HG03159 (cell line): ENCODE measurements at regions not wholly inside any gene's neighbourhood (a gene's known extent, or its start where the extent isn't known, plus 50 kb on each side); places are given as distances from the start of the nearest gene placed in this dataset.

Source experiments
- ATAC-seq: cut with Tn5 transposase; IDR thresholded peaks from one replicate; pipeline ENCODE4 v1.9.1; 2021; ENCODE audit warnings: mild to moderate bottlenecking, moderate library complexity; ENCODE audit not compliant: unreplicated experiment

- no peak for ATAC-seq
Measured at GRCh38 chr4:46441136-46441859, 51.4 kb upstream of the GABRA2 start.
